GM18499 (cell line): ENCODE measurements at regions not wholly inside any gene's neighbourhood (a gene's known extent, or its start where the extent isn't known, plus 50 kb on each side); places are given as distances from the start of the nearest gene placed in this dataset.
"Not testable (repeated sequence)": the region's sequence is repeated elsewhere in the genome, so short reads cannot be mapped to it uniquely, and the experiment has no call there.

ENCODE experiments used
- ATAC-seq: cut with Tn5 transposase; IDR thresholded peaks from one replicate; pipeline ENCODE4 v1.9.1; 2021; ENCODE audit warnings: moderate number of reproducible peaks; ENCODE audit not compliant: insufficient read depth, unreplicated experiment

DNA sequence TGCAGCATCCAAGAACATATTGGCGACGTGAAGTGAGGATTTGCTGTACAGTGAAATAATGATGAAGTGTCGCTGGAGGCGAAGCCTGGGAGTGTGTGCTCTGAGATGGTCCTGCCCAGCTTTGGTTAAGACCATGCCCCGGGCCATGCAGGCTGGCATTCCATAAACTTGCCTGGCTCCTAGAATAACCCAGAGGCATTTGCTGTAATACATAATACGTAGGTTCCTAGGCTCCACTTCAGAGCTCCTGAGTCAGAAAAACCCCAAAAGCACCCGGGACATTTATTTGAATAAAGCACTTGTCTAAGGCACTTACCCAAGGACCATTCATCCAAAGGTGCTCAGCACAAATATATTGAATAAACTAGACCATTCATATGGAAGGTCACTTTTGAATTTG is 279.3 kb downstream of the ABCC12 start:
- ATAC-seq, result no peak

- no peak for ATAC-seq
Observed at GRCh38 chr16:47873434-47873833, 282.4 kb downstream of the ABCC12 start.

GRCh38 chr16:47872225-47872624 is 283.6 kb downstream of the ABCC12 start:
- ATAC-seq, result no peak

- no peak for ATAC-seq
Observed at GRCh38 chr16:47866423-47866822, 289.4 kb downstream of the ABCC12 start.

- no peak for ATAC-seq
Observed at GRCh38 chr16:47865337-47865855, 290.4 kb downstream of the ABCC12 start.

- not testable (repeated sequence) for ATAC-seq
Observed at GRCh38 chr16:47864262-47864661, 291.5 kb downstream of the ABCC12 start.

GRCh38 chr16:47861999-47862398 is 293.8 kb downstream of the ABCC12 start:
- ATAC-seq, result no peak

- no peak for ATAC-seq
Observed at GRCh38 chr16:47858333-47858982, 297.3 kb downstream of the ABCC12 start.

DNA sequence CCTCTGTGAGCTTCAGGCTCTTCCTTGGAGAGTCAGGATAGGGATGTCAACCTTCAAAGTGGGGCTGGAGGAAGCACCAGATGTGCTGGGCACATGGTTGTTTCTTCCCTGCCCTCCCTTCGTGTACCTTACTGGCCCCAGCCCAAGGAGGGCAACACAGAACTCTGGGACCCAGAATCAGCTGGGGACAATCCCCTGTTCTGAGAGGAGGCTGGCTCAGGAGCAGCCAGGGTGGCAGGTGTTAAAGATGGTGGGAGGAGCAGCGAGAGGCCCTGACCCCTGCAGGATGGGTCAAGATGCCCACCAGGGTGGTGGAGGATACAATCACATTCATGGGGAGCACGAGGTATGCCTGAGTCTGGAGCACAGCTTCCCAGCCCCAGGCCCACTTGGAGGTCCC is 300.4 kb downstream of the ABCC12 start:
- no peak for ATAC-seq

- ATAC-seq, result no peak
Observed at GRCh38 chr16:47854737-47855136, 301.1 kb downstream of the ABCC12 start.

- no peak for ATAC-seq
Observed at GRCh38 chr16:47852991-47853390, 302.8 kb downstream of the ABCC12 start.

DNA sequence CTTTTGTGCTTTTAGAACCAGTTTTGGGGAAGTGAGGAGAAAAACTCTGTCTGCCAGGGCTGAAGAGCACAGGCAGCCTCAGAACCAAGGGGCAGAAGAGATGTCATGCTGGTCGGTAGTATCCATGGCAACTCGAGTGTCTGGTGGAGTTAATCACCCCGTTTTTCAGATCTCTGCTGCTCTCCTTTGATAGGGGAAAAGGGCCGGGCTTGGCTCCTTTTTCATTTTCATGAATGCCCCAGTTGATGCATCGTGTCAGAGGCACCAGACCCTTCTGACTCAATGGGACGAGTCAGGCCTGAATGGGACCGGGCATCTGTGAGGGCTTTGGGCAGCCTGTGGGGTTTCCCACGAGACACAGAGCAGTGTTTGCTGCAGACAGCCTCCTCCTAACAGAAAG is 304.6 kb downstream of the ABCC12 start:
- ATAC-seq, result no peak

GRCh38 chr16:47849736-47850135 is 306.1 kb downstream of the ABCC12 start:
- no peak for ATAC-seq

DNA sequence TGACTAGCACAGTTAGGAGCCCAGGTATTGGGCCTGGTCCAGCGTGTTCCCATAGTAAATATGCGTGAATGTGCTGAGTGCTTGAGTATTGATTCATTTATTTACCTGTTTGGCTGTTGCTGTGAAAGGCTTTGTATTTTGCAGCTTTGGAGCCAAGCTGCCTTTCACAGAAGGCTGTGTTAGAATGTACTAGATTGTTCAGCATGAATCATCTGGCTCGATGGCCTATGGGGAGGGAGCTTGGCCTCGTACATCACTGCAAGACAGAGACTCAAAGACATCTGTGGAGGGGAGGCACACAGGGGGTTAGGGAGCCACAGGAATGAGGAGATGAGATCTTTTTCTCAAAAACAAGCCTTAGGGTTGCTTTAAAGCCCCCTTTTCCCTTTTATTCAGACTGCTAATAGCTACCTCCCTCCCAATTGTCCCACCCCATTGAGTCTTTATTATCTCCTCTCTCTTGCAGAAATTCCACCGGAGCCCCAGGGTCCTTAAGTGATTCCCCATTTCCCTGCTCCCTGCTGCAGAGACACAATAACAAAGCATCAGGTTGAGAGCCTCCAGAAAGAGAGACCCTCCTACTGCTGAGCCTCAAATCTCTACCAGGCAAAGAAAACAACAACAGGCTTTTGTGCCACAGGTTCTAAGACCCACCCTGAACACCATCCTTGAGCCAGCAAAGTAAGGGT is 307.2 kb downstream of the ABCC12 start:
- no peak for ATAC-seq

- no peak for ATAC-seq
Observed at GRCh38 chr16:47847220-47847970, 308.4 kb downstream of the ABCC12 start.

GRCh38 chr16:47834485-47835024 is 321.2 kb downstream of the ABCC12 start:
- ATAC-seq, result no peak

DNA sequence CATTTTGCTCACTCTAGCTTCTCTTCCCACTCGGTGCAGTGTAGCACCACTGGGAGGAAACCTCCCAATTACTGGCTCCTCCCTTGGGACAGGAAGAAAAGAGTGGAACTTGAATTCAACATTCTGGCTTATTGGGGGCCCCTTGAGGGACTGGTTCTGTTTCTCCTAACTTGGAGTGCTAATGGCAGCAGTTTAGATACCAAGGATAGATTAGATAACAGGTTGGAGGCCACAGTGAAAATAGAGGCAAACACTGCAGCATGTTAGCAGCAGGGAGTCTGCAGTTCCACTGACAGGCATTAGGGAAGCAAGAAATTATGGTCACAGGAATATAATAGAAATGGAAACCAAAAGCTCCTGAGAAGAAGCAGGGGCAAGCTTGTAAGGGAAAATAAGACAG is 322.0 kb downstream of the ABCC12 start:
- ATAC-seq, result no peak

DNA sequence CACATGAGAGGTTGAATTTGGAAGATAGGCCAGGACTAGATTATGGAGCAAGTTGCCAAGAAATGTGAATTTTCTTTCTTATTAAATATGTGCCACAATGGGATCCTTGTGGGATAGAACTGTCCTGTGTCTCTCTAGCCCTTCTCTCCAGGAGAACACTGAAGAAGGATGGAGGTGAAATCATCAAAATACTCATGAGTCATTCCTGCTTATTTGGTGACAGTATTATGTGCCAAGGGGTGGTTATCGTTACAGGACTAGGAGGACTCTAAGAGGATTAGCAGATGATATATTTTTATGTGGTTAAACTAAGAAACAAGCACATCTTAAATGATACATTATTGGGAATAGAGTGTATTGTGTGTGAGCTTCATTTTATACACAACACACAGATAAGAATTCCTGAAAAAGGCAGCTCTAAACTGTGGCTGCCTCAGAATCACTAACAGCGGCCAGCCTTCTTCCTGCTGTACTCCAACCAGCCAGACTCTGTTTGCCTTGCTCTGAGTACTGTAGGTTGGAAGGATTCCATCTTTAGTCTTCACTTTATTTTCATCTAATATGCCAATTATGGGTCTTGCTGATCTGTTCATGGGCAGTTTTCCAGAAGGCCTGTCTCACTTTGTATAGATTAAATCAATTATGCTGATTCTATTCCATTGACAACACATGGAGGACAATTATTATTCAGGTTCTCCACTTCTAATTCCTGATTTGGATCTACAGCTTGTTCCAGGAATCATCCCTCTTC is 325.8 kb downstream of the ABCC12 start:
- no peak for ATAC-seq

GRCh38 chr16:47826070-47826469 is 329.7 kb downstream of the ABCC12 start:
- ATAC-seq, result no peak

DNA sequence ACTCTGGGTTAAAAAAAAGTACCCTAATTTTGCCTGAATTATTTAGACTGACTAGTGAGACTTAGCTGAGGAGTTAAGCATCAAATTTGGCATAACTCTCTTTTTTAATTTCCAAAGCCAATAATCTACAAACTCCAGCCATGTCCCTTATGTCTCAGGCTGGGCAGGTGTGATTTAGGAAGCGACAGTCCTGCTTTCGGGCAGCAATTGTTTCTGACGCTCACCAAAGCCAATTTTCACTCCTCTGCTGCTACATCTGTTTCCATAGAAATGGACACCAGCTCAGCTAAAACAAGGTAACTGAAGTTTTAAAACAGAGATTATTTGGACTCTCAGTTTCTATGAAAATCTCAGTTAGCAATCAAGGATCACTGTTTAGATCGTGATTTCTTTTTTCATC is 338.7 kb downstream of the ABCC12 start:
- ATAC-seq, result no peak
